Activated CD4-positive, alpha-beta memory T cell treated with anti-CD3 and anti-CD28 coated beads, Interleukin-2, amount 10 ng/mL, durations not matched to agents 7 days and 5 days (primary cell): ENCODE measurements at regions not wholly inside any gene's neighbourhood (a gene's known extent, or its start where the extent isn't known, plus 50 kb on each side); places are given as distances from the start of the nearest gene placed in this dataset.

Experiments
- CTCF ChIA-PET: fragments of 350-600 bp; sonication (Branson Sonifier 250); formaldehyde crosslinking; loops from one replicate; lab custom pipeline; 2021; ENCODE audit warnings: antibody characterized with exemption, inconsistent platforms; lab: Charles Lee
- POLR2A ChIA-PET: fragments of 350-600 bp; sonication (Branson Sonifier 250); formaldehyde crosslinking; loops from one replicate; lab custom pipeline; 2021; ENCODE audit warnings: antibody characterized with exemption; lab: Charles Lee
- DNase-seq: peaks from one replicate; pipeline ENCODE4 v3.0.0-alpha.2; 2020
- H3K27ac Mint-ChIP-seq: one replicate; pipeline ENCODE4 v1.8.0; 2021; ENCODE audit warnings: mild to moderate bottlenecking, mixed read lengths
- H3K27me3 Mint-ChIP-seq: one replicate; pipeline ENCODE4 v1.8.0; 2021; ENCODE audit warnings: mixed read lengths
- H3K36me3 Mint-ChIP-seq: one replicate; pipeline ENCODE4 v1.8.0; 2021; ENCODE audit warnings: low read depth, mixed read lengths
- H3K4me1 Mint-ChIP-seq: one replicate; pipeline ENCODE4 v1.8.0; 2021; ENCODE audit warnings: mixed read lengths
- H3K4me3 Mint-ChIP-seq: one replicate; pipeline ENCODE4 v1.8.0; 2021; ENCODE audit warnings: mild to moderate bottlenecking, mixed read lengths
- H3K9me3 Mint-ChIP-seq: one replicate; pipeline ENCODE4 v1.8.0; 2021; ENCODE audit warnings: mixed read lengths

DNA sequence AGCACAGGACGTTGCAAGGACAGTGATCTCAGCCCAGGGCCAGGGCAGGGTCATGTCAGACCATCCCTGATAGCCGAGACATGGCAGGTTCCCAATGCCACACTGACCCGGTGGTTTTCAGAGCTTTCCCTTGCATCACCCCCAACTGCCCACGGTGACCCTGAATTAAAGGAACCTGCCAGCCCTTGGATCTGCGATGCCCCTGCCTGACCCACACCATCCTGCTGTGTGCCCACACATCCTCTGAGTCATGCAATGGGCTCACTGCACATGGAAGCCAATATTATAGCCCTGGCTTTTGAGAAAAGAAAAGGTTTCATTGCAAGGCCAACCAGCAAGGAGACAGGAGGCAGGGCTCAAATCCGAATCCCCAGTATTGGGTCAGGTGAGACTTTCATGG, 132.6 kb upstream of the CST7 start:
- ChIA-PET CTCF (no interaction called here), POLR2A (no interaction called here)
- no peak overlapping the region for H3K27ac Mint-ChIP-seq
- no peaks in the 10 kb centered on the region for H3K27me3 Mint-ChIP-seq
- H3K4me3 Mint-ChIP-seq = no peak overlapping the region
- H3K4me1 Mint-ChIP-seq = no peaks in the 10 kb centered on the region
- no peaks in the 10 kb centered on the region for H3K36me3 Mint-ChIP-seq
- DNase-seq = no peak
- no peaks in the 10 kb centered on the region for H3K9me3 Mint-ChIP-seq

- Mint-ChIP-seq H3K27me3 (no peaks in the 10 kb centered on the region), H3K27ac (no peak overlapping the region), H3K9me3 (no peaks in the 10 kb centered on the region), H3K4me3 (no peak overlapping the region), H3K4me1 (no peaks in the 10 kb centered on the region), H3K36me3 (no peaks in the 10 kb centered on the region)
- no peak for DNase-seq
- POLR2A ChIA-PET = no interaction called here
- CTCF ChIA-PET = no interaction called here
These were observed 132.2 kb upstream of the CST7 start for GRCh38 chr20:24816907-24817306.

DNA sequence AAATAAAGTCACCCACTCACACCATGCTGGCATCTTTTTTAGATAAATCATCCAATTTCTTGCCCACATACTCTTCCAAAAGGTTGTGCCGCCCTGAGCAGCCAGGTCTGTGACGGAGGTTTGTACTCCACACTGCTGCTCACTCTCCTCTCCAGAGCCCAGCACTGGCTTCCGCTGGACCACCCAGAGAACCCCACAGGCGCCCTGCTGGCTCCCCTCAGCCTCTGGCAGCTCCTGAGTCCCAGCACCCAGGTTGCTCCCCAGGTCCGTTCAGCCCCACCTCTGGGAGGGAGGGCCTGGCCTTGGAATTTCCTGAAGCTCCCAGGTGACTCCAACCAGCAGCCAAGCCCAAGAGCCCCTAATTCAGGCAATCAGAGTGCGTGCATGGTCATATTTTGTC, 131.7 kb upstream of the CST7 start:
- CTCF ChIA-PET = no interaction called here
- H3K27me3 Mint-ChIP-seq = no peaks in the 10 kb centered on the region

GRCh38 chr20:24818056-24818455, 131.0 kb upstream of the CST7 start:
- Mint-ChIP-seq H3K36me3 (no peaks in the 10 kb centered on the region), H3K27ac (no peak overlapping the region), H3K4me1 (no peaks in the 10 kb centered on the region), H3K27me3 (no peaks in the 10 kb centered on the region), H3K4me3 (no peak overlapping the region), H3K9me3 (no peaks in the 10 kb centered on the region)
- ChIA-PET POLR2A (no interaction called here), CTCF (no interaction called here)
- DNase-seq = no peak

More for the DNA sequence above, 131.7 kb upstream of the CST7 start:
- H3K27ac Mint-ChIP-seq = no peak overlapping the region
- no peak for DNase-seq
- H3K4me3 Mint-ChIP-seq = no peak overlapping the region
- POLR2A ChIA-PET = no interaction called here
- H3K4me1 Mint-ChIP-seq = no peaks in the 10 kb centered on the region
- H3K36me3 Mint-ChIP-seq = no peaks in the 10 kb centered on the region
- no peaks in the 10 kb centered on the region for H3K9me3 Mint-ChIP-seq

GRCh38 chr20:24819331-24819965, 129.6 kb upstream of the CST7 start:
- ChIA-PET POLR2A (no interaction called here), CTCF (no interaction called here)
- DNase-seq = no peak
- Mint-ChIP-seq H3K9me3 (no peaks in the 10 kb centered on the region), H3K27ac (no peak overlapping the region), H3K36me3 (no peaks in the 10 kb centered on the region), H3K4me1 (no peaks in the 10 kb centered on the region), H3K27me3 (no peaks in the 10 kb centered on the region), H3K4me3 (no peak overlapping the region)

DNA sequence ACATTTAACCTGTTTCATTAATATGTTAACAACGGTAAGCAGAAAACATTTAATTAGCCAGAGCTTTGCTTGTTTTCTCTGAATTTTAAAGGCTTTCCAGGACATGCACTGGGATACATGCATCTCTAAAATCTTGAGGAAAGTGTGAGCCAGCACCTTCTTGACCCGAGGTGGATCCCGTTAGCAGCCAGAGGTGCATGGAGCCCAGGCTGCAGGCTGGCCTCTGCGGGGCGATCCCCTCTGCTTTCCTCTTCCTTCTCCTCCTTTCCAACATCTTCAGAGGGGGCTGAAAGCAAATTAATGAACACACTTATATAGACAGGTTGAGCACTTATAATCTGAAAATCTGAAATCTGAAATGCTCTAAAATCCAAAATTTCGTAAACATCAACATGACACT, 128.7 kb upstream of the CST7 start:
- Mint-ChIP-seq H3K4me1 (no peaks in the 10 kb centered on the region), H3K4me3 (no peak overlapping the region), H3K27me3 (no peaks in the 10 kb centered on the region), H3K9me3 (no peaks in the 10 kb centered on the region), H3K36me3 (no peaks in the 10 kb centered on the region), H3K27ac (no peak overlapping the region)
- ChIA-PET POLR2A (no interaction called here), CTCF (no interaction called here)
- no peak for DNase-seq

DNA sequence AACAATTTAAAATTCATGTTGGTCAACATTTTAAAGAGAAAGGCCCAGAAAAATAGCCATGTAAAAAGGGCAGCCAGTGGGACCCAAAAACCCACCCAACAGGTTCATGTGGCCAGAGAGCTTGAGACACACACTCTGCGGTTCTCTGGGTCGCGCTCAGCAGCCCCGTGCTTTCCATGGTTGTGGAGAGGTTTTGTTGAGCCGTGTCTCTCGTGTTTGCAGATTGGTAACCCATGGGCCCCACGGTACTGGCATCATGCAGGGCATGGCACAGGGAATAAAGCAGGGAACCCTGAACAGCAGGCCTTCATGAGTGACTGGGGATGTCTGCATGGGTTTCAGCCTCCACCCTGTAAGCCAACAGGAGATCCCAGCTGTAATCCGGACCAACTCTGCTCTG, 127.7 kb upstream of the CST7 start:
- Mint-ChIP-seq H3K4me3 (no peak overlapping the region), H3K9me3 (no peaks in the 10 kb centered on the region), H3K27ac (no peak overlapping the region), H3K27me3 (no peaks in the 10 kb centered on the region), H3K4me1 (no peaks in the 10 kb centered on the region), H3K36me3 (no peaks in the 10 kb centered on the region)
- DNase-seq = no peak
- POLR2A ChIA-PET = no interaction called here
- CTCF ChIA-PET = no interaction called here

- CTCF ChIA-PET = no interaction called here
- no peaks in the 10 kb centered on the region for H3K27me3 Mint-ChIP-seq
- no peak overlapping the region for H3K27ac Mint-ChIP-seq
- no peak overlapping the region for H3K4me3 Mint-ChIP-seq
- no peak for DNase-seq
- no peaks in the 10 kb centered on the region for H3K9me3 Mint-ChIP-seq
- H3K36me3 Mint-ChIP-seq = no peaks in the 10 kb centered on the region
- POLR2A ChIA-PET = no interaction called here
- no peaks in the 10 kb centered on the region for H3K4me1 Mint-ChIP-seq
These were observed 125.8 kb upstream of the CST7 start for GRCh38 chr20:24823176-24823784.

GRCh38 chr20:24823989-24824693, 124.9 kb upstream of the CST7 start:
- POLR2A ChIA-PET = no interaction called here
- H3K27ac Mint-ChIP-seq = no peak overlapping the region
- no peaks in the 10 kb centered on the region for H3K36me3 Mint-ChIP-seq
- H3K27me3 Mint-ChIP-seq = no peaks in the 10 kb centered on the region
- H3K4me3 Mint-ChIP-seq = no peak overlapping the region
- H3K9me3 Mint-ChIP-seq = no peaks in the 10 kb centered on the region
- no peaks in the 10 kb centered on the region for H3K4me1 Mint-ChIP-seq
- no peak for DNase-seq
- CTCF ChIA-PET = no interaction called here

DNA sequence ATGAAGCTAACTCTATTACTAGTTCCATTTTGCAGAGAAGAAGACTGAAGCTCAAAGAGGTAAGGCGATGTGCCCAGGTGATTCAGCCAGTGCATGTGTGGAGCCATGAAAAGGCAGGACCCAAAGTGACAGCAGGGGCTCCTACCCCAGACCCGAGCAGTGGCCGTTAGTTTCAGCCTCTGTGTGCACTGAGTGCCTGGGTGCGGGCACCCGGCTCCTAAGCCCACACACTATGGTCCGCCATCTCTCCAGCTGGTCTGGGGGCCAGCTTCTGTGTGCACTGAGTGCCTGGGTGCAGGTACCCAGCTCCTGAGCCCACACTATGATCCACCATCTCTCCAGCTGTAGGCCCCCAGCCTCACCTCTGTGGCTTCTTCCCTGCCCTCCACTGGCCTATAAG, 123.5 kb upstream of the CST7 start:
- Mint-ChIP-seq H3K4me3 (no peak overlapping the region), H3K4me1 (no peaks in the 10 kb centered on the region), H3K9me3 (no peaks in the 10 kb centered on the region), H3K36me3 (no peaks in the 10 kb centered on the region), H3K27ac (no peak overlapping the region), H3K27me3 (no peaks in the 10 kb centered on the region)
- no peak for DNase-seq
- ChIA-PET CTCF (no interaction called here), POLR2A (no interaction called here)

GRCh38 chr20:24827603-24828295, 121.3 kb upstream of the CST7 start:
- ChIA-PET POLR2A (no interaction called here), CTCF (no interaction called here)
- Mint-ChIP-seq H3K27ac (no peak overlapping the region), H3K4me1 (no peaks in the 10 kb centered on the region), H3K27me3 (no peaks in the 10 kb centered on the region), H3K4me3 (no peak overlapping the region), H3K36me3 (no peaks in the 10 kb centered on the region), H3K9me3 (no peaks in the 10 kb centered on the region)
- no peak for DNase-seq

DNA sequence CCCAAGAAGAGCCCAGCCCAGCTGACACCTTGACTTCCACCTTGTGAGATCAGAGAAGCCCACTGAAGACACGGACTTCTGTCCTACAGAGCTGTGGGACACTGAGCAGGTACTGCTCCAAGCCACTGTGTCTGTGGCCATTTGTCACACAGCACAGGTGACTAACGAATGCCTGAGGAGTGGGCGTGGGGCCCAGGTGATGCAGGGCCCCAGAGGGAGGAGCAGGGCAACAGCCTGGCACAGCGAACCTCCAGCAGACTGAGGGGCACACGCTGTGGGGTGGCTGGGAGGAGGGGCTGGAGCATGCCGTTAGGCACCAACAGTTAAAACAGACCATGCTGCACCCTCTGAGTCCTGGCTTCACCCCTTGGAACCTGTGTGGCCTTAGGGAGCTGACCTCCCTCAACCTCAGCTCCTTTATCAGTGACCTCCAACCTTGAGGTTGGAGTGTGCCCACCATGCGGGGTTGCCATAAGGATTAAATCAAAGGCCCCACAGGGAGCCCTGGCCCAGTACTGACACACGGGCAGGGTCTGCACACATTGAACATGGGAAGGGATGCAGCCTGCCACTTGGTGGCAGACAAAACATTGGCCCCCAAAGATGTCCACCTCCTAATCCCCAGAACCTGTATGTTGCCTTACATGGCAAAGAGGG, 119.9 kb upstream of the CST7 start:
- no peaks in the 10 kb centered on the region for H3K36me3 Mint-ChIP-seq
- no peaks in the 10 kb centered on the region for H3K4me1 Mint-ChIP-seq
- ChIA-PET POLR2A (no interaction called here), CTCF (no interaction called here)
- H3K27me3 Mint-ChIP-seq = no peaks in the 10 kb centered on the region
- DNase-seq = no peak
- H3K4me3 Mint-ChIP-seq = no peak overlapping the region
- no peak overlapping the region for H3K27ac Mint-ChIP-seq
- no peaks in the 10 kb centered on the region for H3K9me3 Mint-ChIP-seq

DNA sequence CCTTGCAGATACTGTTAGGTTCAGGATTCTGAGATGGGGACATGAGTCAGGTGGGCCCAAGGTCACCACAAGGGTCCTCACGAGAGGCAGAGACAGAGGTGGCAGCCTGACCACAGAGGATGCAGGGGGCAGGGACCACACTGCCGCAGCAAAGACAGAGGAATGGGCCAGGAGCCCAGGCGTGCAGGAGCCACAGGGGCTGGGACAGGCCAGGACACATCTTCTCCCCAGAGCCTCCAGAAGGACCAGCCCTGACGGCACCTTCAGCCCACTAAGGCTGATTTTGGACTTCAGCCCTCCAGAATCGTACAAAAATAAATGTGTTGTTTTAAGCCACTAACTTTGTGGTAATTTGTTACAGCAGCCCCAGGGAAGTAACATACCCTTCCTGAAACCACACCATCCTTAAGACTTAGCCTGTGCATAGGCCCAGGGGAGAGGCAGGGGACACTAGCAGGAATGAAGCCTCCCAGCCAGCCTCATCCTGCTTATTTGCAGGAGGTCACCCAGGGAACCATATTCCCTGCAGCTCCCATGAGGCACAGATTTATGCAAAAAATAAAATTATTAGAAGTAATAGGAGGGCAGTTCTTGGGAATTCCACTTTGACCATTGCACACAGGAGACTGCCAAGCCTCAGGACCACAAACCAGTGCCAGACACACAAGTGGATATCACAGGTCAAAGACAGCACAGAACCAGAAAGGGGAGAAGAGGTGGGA, 119.3 kb upstream of the CST7 start:
- POLR2A ChIA-PET = no interaction called here
- CTCF ChIA-PET = no interaction called here
- Mint-ChIP-seq H3K4me1 (no peaks in the 10 kb centered on the region), H3K4me3 (no peak overlapping the region), H3K27ac (no peak overlapping the region), H3K9me3 (no peaks in the 10 kb centered on the region), H3K27me3 (no peaks in the 10 kb centered on the region), H3K36me3 (no peaks in the 10 kb centered on the region)
- no peak for DNase-seq
